ENCODE measurements at regions not wholly inside any gene's neighbourhood (a gene's known extent, or its start where the extent isn't known, plus 50 kb on each side); places are given as distances from the start of the nearest gene placed in this dataset.

DNA sequence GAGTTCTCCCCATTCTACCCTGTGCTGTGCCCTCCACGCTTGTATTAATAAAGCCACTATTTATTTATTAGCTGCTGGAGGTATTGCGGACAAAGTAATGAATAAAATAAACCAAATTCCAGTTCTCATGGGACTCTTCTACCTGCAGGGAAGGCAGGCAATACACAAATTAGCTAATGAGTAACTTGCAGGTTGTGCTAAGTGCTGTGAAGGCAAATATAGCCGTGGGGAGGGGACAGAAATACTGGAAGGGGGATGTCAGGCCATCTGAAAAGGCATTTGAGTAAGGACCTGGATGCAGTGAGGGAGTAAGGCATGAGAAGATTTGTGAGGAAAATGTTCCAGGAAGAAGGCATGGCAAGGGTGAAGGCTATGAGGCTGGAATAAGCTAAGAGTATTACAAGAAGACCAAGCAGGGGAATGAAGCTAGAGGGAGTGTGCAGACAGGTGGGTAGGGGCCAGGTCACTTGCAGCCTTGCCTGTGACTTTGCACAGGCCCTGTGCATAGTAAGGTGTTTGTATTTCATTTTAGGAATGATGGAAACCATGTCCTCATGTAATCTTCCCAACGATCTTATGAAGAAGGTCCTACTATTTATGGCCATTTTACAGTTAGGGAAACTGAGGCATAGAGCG is 167.5 kb downstream of the PTPN11 start:
- TF ChIP-seq, protein P1, sequence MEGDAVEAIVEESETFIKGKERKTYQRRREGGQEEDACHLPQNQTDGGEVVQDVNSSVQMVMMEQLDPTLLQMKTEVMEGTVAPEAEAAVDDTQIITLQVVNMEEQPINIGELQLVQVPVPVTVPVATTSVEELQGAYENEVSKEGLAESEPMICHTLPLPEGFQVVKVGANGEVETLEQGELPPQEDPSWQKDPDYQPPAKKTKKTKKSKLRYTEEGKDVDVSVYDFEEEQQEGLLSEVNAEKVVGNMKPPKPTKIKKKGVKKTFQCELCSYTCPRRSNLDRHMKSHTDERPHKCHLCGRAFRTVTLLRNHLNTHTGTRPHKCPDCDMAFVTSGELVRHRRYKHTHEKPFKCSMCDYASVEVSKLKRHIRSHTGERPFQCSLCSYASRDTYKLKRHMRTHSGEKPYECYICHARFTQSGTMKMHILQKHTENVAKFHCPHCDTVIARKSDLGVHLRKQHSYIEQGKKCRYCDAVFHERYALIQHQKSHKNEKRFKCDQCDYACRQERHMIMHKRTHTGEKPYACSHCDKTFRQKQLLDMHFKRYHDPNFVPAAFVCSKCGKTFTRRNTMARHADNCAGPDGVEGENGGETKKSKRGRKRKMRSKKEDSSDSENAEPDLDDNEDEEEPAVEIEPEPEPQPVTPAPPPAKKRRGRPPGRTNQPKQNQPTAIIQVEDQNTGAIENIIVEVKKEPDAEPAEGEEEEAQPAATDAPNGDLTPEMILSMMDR (IDR thresholded peaks at IDR 0.05) = no peak
- no peak for TF ChIP-seq POLR2A (IDR thresholded peaks at IDR 0.05)
